ENCODE measurements at regions not wholly inside any gene's neighbourhood (a gene's known extent, or its start where the extent isn't known, plus 50 kb on each side); places are given as distances from the start of the nearest gene placed in this dataset.

- DNase-seq (ENCODE audit: low read depth, low spot score) = no peak
- H3K27ac ChIP-seq = no peak overlapping the region
Measured at GRCh38 chr2:16215902-16216557, 275.7 kb downstream of the MYCN start.

GRCh38 chr2:16214861-16215260 is 274.5 kb downstream of the MYCN start:
- DNase-seq (ENCODE audit: low read depth, low spot score) = no peak

GRCh38 chr2:16214391-16214790 is 274.0 kb downstream of the MYCN start:
- no peak overlapping the region for H3K27ac ChIP-seq
- DNase-seq (ENCODE audit: low read depth, low spot score) = no peak

More at GRCh38 chr2:16214861-16215260, 274.5 kb downstream of the MYCN start:
- no peak overlapping the region for H3K27ac ChIP-seq

GRCh38 chr2:16212321-16212720 is 272.0 kb downstream of the MYCN start:
- no peak overlapping the region for H3K27ac ChIP-seq
- no peak for DNase-seq (ENCODE audit: low read depth, low spot score)

- no peak overlapping the region for H3K27ac ChIP-seq
- no peak for DNase-seq (ENCODE audit: low read depth, low spot score)
Measured at GRCh38 chr2:16211341-16211740, 271.0 kb downstream of the MYCN start.

- no peak for DNase-seq (ENCODE audit: low read depth, low spot score)
Measured at GRCh38 chr2:16210841-16211240, 270.5 kb downstream of the MYCN start.

GRCh38 chr2:16209799-16210198 is 269.4 kb downstream of the MYCN start:
- DNase-seq (ENCODE audit: low read depth, low spot score) = no peak
- no peak overlapping the region for H3K27ac ChIP-seq

More at GRCh38 chr2:16210841-16211240, 270.5 kb downstream of the MYCN start:
- H3K27ac ChIP-seq = no peak overlapping the region

GRCh38 chr2:16208921-16209320 is 268.6 kb downstream of the MYCN start:
- no peak for DNase-seq (ENCODE audit: low read depth, low spot score)
- H3K27ac ChIP-seq = no peak overlapping the region

GRCh38 chr2:16208241-16208797 is 268.0 kb downstream of the MYCN start:
- DNase-seq (ENCODE audit: low read depth, low spot score) = no peak
- no peak overlapping the region for H3K27ac ChIP-seq

- H3K27ac ChIP-seq = no peak overlapping the region
- no peak for DNase-seq (ENCODE audit: low read depth, low spot score)
Measured at GRCh38 chr2:16207611-16208010, 267.3 kb downstream of the MYCN start.

GRCh38 chr2:16207151-16207550 is 266.8 kb downstream of the MYCN start:
- no peak for DNase-seq (ENCODE audit: low read depth, low spot score)

GRCh38 chr2:16206191-16206944 is 266.0 kb downstream of the MYCN start:
- H3K27ac ChIP-seq = no peak overlapping the region
- DNase-seq (ENCODE audit: low read depth, low spot score) = no peak

More at GRCh38 chr2:16207151-16207550, 266.8 kb downstream of the MYCN start:
- H3K27ac ChIP-seq = no peak overlapping the region

GRCh38 chr2:16205631-16206030 is 265.3 kb downstream of the MYCN start:
- no peak for DNase-seq (ENCODE audit: low read depth, low spot score)
- H3K27ac ChIP-seq = no peak overlapping the region

GRCh38 chr2:16204886-16205620 is 264.7 kb downstream of the MYCN start:
- no peak for DNase-seq (ENCODE audit: low read depth, low spot score)
- no peak overlapping the region for H3K27ac ChIP-seq

GRCh38 chr2:16204251-16204650 is 263.9 kb downstream of the MYCN start:
- no peak overlapping the region for H3K27ac ChIP-seq
- DNase-seq (ENCODE audit: low read depth, low spot score) = no peak

- no peak for DNase-seq (ENCODE audit: low read depth, low spot score)
- H3K27ac ChIP-seq = no peak overlapping the region
Measured at GRCh38 chr2:16203691-16204090, 263.3 kb downstream of the MYCN start.

- no peak overlapping the region for H3K27ac ChIP-seq
- DNase-seq (ENCODE audit: low read depth, low spot score) = no peak
Measured at GRCh38 chr2:16203069-16203468, 262.7 kb downstream of the MYCN start.

- no peak overlapping the region for H3K27ac ChIP-seq
- no peak for DNase-seq (ENCODE audit: low read depth, low spot score)
Measured at GRCh38 chr2:16202266-16203020, 262.1 kb downstream of the MYCN start.

GRCh38 chr2:16201848-16202247 is 261.5 kb downstream of the MYCN start:
- DNase-seq (ENCODE audit: low read depth, low spot score) = no peak
- no peak overlapping the region for H3K27ac ChIP-seq

- no peak overlapping the region for H3K27ac ChIP-seq
- DNase-seq (ENCODE audit: low read depth, low spot score) = no peak
Measured at GRCh38 chr2:16200554-16201193, 260.3 kb downstream of the MYCN start.
